Keratinocyte (primary cell): ENCODE measurements at regions not wholly inside any gene's neighbourhood (a gene's known extent, or its start where the extent isn't known, plus 50 kb on each side); places are given as distances from the start of the nearest gene placed in this dataset.

Experiments used
- DNase-seq: peaks from one replicate; pipeline ENCODE4 v3.0.0-alpha.2; 2011; ENCODE audit warnings: low read depth, missing footprints, low spot score
- FAIRE-seq: peaks from 2 replicates; lab custom pipeline; 2011; peaks lifted over from hg19 to GRCh38; lab: Jason Lieb, UNC
- H2AFZ ChIP-seq: 2 replicates; pipeline ENCODE4 v1.6.0; 2012; ENCODE audit warnings: low read length, control low read depth, inconsistent platforms; ENCODE audit not compliant: control insufficient read depth
- H3K27ac ChIP-seq: 2 replicates; pipeline ENCODE4 v1.5.1; 2011; ENCODE audit warnings: low read length; ENCODE audit not compliant: control insufficient read depth, insufficient read depth
- H3K27me3 ChIP-seq: 3 replicates; pipeline ENCODE4 v1.6.0; 2011; ENCODE audit warnings: low read length; ENCODE audit not compliant: control insufficient read depth, insufficient read depth; ENCODE audit errors: extremely low read depth
- H3K36me3 ChIP-seq, 2 experiments: 2 replicates in 1 of 2; 3 replicates in 1 of 2; pipeline ENCODE4 v1.5.1; 2011; ENCODE audit warnings: low read length in 2 of 2, mild to moderate bottlenecking in 1 of 2; ENCODE audit not compliant: control insufficient read depth in 2 of 2, insufficient read depth in 2 of 2; ENCODE audit errors: extremely low read depth in 1 of 2
- H3K4me1 ChIP-seq: 3 replicates; pipeline ENCODE4 v1.5.1; 2011; ENCODE audit warnings: low read length; ENCODE audit not compliant: control insufficient read depth, insufficient read depth; ENCODE audit errors: extremely low read depth
- H3K4me2 ChIP-seq: 3 replicates; pipeline ENCODE4 v1.6.0; 2011; ENCODE audit warnings: low read depth, low read length; ENCODE audit not compliant: control insufficient read depth, insufficient read depth; ENCODE audit errors: extremely low read depth
- H3K4me3 ChIP-seq, 3 experiments: fragments of 200-600 bp in 1 of 3; sonication (generic) in 1 of 3; 2 replicates in 2 of 3; 3 replicates in 1 of 3; pipeline ENCODE4 v1.5.1; 2011 to 2016; ENCODE audit warnings: low read length in 3 of 3, mild to moderate bottlenecking in 3 of 3, control low read depth in 2 of 3, inconsistent platforms in 1 of 3, low read depth in 1 of 3, mixed read lengths in 1 of 3, mixed run types in 1 of 3, moderate library complexity in 1 of 3; ENCODE audit not compliant: control insufficient read depth in 2 of 3, insufficient read depth in 2 of 3; ENCODE audit errors: extremely low read depth in 1 of 3
- H3K79me2 ChIP-seq: 2 replicates; pipeline ENCODE4 v1.6.0; 2012; ENCODE audit warnings: low read length; ENCODE audit not compliant: control insufficient read depth, insufficient read depth
- H3K9ac ChIP-seq: 3 replicates; pipeline ENCODE4 v1.6.0; 2011; ENCODE audit warnings: low read length; ENCODE audit not compliant: control insufficient read depth, insufficient read depth; ENCODE audit errors: extremely low read depth
- H3K9me1 ChIP-seq: 3 replicates; pipeline ENCODE4 v1.6.0; 2011; ENCODE audit warnings: low read length; ENCODE audit not compliant: control insufficient read depth, insufficient read depth; ENCODE audit errors: extremely low read depth
- H3K9me3 ChIP-seq: 2 replicates; pipeline ENCODE4 v1.5.1; 2012; ENCODE audit warnings: low read depth, low read length; ENCODE audit not compliant: control insufficient read depth
- H4K20me1 ChIP-seq: 3 replicates; pipeline ENCODE4 v1.6.0; 2011; ENCODE audit warnings: low read length; ENCODE audit not compliant: control insufficient read depth, insufficient read depth; ENCODE audit errors: extremely low read depth
- EZH2 ChIP-seq: IDR thresholded peaks from one replicate; pipeline ENCODE4 v1.6.1; 2012; ENCODE audit warnings: inconsistent platforms, mild to moderate bottlenecking, low read length, moderate library complexity
- dilution Hi-C: fragments of 300-500 bp; cut with MboI; formaldehyde crosslinking; loops from one replicate; pipeline ENCODE4 v1.7.0; 2020; ENCODE audit warnings: low sequenced_read_pairs; ENCODE audit not compliant: extremely low pct_ligation_motif_present
- TF ChIP-seq, protein P1 (sequence below), 3 experiments: IDR thresholded peaks in 1 of 3; conservative IDR thresholded peaks in 1 of 3; optimal IDR thresholded peaks in 1 of 3; 2 replicates in 2 of 3; 3 replicates in 1 of 3; pipeline versions ENCODE3 to v1.5.1; 2011; ENCODE audit warnings: low read length in 3 of 3, mild to moderate bottlenecking in 3 of 3, moderate library complexity in 2 of 3, control low read depth in 1 of 3, inconsistent platforms in 1 of 3; ENCODE audit not compliant: insufficient read depth in 2 of 3; ENCODE audit errors: extremely low read depth in 1 of 3

DNA sequence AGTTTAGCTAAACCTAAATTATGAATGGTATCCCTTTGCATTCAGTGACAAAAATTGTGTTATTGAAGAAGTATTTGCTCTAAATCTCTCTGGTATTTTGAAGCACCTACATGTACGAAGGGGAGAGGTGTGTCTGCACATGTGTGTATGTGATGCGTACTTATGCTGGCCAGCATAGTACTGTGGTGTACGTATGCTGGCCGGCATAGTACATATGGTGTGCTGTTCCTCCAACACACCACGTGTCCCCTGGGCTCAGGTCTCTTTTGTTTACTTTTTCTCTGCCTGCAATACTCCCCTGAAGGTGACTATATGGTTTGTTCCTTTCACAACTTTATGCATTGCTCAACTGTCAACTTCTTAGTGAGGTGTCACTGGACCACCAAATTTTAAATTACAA, 360.3 kb downstream of the CRPPA start:
- dilution Hi-C loops: no loop called here
- DNase-seq (no peak), FAIRE-seq (no peak)
- Histone ChIP-seq H3K4me3 (no peak overlapping the region), H3K27ac (no peak overlapping the region), H3K36me3 (no peaks in the 10 kb centered on the region), H3K9me1 (no peaks in the 10 kb centered on the region), H3K4me2 (no peak overlapping the region), H2AFZ (no peak overlapping the region), H3K79me2 (no peaks in the 10 kb centered on the region), H3K27me3 (no peaks in the 10 kb centered on the region), H3K9ac (no peak overlapping the region), H3K9me3 (no peaks in the 10 kb centered on the region), H4K20me1 (no peaks in the 10 kb centered on the region), H3K4me1 (no peaks in the 10 kb centered on the region)
- TF ChIP-seq, protein P1, sequence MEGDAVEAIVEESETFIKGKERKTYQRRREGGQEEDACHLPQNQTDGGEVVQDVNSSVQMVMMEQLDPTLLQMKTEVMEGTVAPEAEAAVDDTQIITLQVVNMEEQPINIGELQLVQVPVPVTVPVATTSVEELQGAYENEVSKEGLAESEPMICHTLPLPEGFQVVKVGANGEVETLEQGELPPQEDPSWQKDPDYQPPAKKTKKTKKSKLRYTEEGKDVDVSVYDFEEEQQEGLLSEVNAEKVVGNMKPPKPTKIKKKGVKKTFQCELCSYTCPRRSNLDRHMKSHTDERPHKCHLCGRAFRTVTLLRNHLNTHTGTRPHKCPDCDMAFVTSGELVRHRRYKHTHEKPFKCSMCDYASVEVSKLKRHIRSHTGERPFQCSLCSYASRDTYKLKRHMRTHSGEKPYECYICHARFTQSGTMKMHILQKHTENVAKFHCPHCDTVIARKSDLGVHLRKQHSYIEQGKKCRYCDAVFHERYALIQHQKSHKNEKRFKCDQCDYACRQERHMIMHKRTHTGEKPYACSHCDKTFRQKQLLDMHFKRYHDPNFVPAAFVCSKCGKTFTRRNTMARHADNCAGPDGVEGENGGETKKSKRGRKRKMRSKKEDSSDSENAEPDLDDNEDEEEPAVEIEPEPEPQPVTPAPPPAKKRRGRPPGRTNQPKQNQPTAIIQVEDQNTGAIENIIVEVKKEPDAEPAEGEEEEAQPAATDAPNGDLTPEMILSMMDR (optimal IDR thresholded peaks at IDR 0.05 in 1 of 3, IDR thresholded peaks at IDR 0.05 in 1 of 3, conservative IDR thresholded peaks at IDR 0.05 in 1 of 3; ENCODE audit: extremely low read depth in 1 of 3, insufficient read depth in 2 of 3, low read length in 3 of 3): no peak
- TF ChIP-seq EZH2: no peak

DNA sequence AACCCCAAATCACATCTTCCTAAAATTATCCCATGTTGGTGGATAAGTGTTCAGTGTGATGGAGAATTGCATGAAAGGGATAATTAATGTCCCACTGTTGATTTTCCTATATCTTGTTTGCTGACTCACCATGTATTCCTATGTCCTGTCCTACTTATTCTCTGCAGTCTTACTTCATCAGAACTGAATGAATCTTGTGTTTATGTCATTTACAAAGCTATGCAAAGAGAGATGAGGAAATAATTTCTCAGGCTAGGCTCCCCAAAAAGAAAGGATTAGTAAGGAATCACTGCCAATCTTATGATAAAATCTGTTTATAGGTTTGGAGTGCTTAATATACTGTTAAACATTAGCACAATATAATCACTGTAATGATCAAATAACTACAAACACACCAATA, 360.8 kb downstream of the CRPPA start:
- H3K4me3 ChIP-seq: no peak overlapping the region
- no peak overlapping the region for H3K27ac ChIP-seq
- H3K9ac ChIP-seq: no peak overlapping the region
- H3K9me3 ChIP-seq: no peaks in the 10 kb centered on the region
- FAIRE-seq (no peak), DNase-seq (no peak)
- no peaks in the 10 kb centered on the region for H4K20me1 ChIP-seq
- H2AFZ ChIP-seq: no peak overlapping the region
- H3K36me3 ChIP-seq: no peaks in the 10 kb centered on the region
- H3K9me1 ChIP-seq: no peaks in the 10 kb centered on the region
- dilution Hi-C loops: no loop called here
- no peaks in the 10 kb centered on the region for H3K27me3 ChIP-seq
- no peaks in the 10 kb centered on the region for H3K79me2 ChIP-seq
- no peak overlapping the region for H3K4me2 ChIP-seq
- TF ChIP-seq, protein P1 (optimal IDR thresholded peaks at IDR 0.05 in 1 of 3, IDR thresholded peaks at IDR 0.05 in 1 of 3, conservative IDR thresholded peaks at IDR 0.05 in 1 of 3; ENCODE audit: extremely low read depth in 1 of 3, insufficient read depth in 2 of 3, low read length in 3 of 3): no peak
- no peak for TF ChIP-seq EZH2
- H3K4me1 ChIP-seq: no peaks in the 10 kb centered on the region
